Panc1 (cell line): ENCODE measurements at regions not wholly inside any gene's neighbourhood (a gene's known extent, or its start where the extent isn't known, plus 50 kb on each side); places are given as distances from the start of the nearest gene placed in this dataset.

Experiments
- CTCF ChIP-seq: fragments of 450-650 bp; IDR thresholded peaks from 2 replicates; pipeline ENCODE4 v1.5.1; 2017; ENCODE audit warnings: mild to moderate bottlenecking
- POLR2AphosphoS5 ChIP-seq: IDR thresholded peaks from 2 replicates; pipeline ENCODE4 v1.6.1; 2012; ENCODE audit warnings: mild to moderate bottlenecking, low read depth, low read length, moderate library complexity
- REST ChIP-seq, 2 experiments: IDR thresholded peaks; 2 replicates each; pipeline ENCODE4 v1.6.1; 2011 to 2012; ENCODE audit warnings: low read depth in 2 of 2, control low read depth in 1 of 2, low read length in 1 of 2, mild to moderate bottlenecking in 1 of 2, moderate library complexity in 1 of 2; ENCODE audit not compliant: insufficient read depth in 1 of 2
- SIN3A ChIP-seq: IDR thresholded peaks from 2 replicates; pipeline ENCODE4 v1.6.1; 2012; ENCODE audit warnings: low read depth, mild to moderate bottlenecking, low read length, moderate library complexity, borderline replicate concordance; ENCODE audit not compliant: insufficient read depth

DNA sequence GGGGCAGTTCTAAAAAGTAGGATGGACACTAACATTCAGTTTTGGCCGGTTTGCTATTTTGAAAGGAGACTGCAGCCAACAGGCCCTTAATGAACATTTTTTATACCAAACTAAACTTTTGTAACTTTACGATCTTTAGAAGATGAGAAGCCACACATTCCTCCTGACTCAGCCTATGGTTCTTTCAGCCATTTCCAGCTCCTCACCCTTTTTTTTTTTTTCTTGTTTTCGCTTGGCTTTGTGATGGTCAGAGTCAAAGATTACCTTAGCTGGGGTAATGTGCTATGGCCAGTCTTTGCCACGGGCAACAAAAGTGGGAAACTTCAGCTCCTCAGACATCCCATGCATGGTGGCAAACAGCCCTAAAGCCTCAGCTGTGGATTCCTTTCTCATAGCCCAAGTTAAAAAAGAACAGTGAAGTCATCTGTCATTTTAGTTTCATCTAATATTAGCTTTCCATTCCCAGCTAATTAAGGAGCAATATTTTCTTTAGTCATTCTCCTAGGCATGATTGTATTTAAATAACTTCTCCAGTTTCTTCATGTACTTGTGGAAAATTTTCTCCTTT, 368.7 kb downstream of the MFSD1 start:
- TF ChIP-seq POLR2AphosphoS5, result no peak
- TF ChIP-seq CTCF, result no peak
- no peak for TF ChIP-seq REST (IDR thresholded peaks at IDR 0.05; ENCODE audit: insufficient read depth in 1 of 2, low read depth in 2 of 2, low read length in 1 of 2)
- no peak for TF ChIP-seq SIN3A
